ENCODE measurements at regions not wholly inside any gene's neighbourhood (a gene's known extent, or its start where the extent isn't known, plus 50 kb on each side); places are given as distances from the start of the nearest gene placed in this dataset.

DNA sequence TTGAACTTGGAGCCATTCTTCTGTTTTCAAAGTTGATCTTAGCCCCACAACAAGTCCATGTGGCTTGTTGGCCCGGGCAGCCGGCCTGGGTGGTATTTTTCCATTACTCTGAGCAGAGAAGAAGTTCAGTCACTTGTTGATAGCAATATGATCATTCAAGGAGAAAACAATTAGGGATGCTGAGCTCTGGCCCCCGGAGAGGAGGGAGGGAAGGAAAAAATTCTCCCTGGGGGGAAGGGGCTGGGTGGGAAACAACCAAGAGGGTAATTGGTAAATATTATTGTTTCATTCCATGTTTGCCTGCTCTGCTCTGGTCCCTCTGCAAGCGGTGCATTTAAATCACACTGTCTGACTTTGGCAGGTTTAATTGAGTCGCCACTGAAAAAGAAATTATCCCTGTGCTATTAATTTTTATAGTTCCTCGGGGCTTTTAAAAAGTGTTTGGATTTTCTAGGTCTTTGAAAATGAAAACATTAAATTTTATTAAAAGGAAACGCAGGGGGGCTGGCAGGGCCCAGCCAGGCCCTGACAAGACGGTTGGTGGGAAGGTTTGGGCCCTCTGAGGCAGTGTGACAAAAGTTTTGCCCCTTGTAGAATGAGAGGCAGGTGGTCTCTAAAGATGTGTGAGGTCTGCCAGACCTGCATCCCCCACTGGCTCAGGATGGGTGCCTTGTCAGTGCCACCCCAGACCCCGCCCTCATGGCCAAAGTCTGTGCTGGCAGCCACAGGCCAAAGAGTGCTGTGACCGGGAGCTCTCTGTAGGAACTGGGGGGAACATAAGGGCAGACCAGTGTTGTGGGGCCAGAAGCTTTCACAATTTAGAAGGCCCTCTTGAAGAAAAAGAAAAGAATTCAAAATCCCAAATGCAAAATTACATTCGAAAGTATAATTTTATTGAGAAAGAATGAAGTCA lies 52.5 kb upstream of the SLC14A2 start:
- TF ChIP-seq, protein P1, sequence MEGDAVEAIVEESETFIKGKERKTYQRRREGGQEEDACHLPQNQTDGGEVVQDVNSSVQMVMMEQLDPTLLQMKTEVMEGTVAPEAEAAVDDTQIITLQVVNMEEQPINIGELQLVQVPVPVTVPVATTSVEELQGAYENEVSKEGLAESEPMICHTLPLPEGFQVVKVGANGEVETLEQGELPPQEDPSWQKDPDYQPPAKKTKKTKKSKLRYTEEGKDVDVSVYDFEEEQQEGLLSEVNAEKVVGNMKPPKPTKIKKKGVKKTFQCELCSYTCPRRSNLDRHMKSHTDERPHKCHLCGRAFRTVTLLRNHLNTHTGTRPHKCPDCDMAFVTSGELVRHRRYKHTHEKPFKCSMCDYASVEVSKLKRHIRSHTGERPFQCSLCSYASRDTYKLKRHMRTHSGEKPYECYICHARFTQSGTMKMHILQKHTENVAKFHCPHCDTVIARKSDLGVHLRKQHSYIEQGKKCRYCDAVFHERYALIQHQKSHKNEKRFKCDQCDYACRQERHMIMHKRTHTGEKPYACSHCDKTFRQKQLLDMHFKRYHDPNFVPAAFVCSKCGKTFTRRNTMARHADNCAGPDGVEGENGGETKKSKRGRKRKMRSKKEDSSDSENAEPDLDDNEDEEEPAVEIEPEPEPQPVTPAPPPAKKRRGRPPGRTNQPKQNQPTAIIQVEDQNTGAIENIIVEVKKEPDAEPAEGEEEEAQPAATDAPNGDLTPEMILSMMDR (IDR thresholded peaks at IDR 0.05): no peak
- no peak for TF ChIP-seq POLR2A (IDR thresholded peaks at IDR 0.05)
- no peak for TF ChIP-seq POLR2AphosphoS5 (IDR thresholded peaks at IDR 0.05)

All from stomach (tissue), 4 donors.